GM13976 (cell line): ENCODE measurements at regions not wholly inside any gene's neighbourhood (a gene's known extent, or its start where the extent isn't known, plus 50 kb on each side); places are given as distances from the start of the nearest gene placed in this dataset.

ENCODE experiments used
- DNase-seq: peaks from one replicate; pipeline ENCODE4 v3.0.0; 2012; ENCODE audit warnings: low spot score
- in situ Hi-C: fragments of 300-500 bp; cut with MboI; formaldehyde crosslinking; loops from one replicate; pipeline ENCODE4 v1.12.0; 2022; ENCODE audit warnings: low sequenced_read_pairs, mixed read lengths, inconsistent platforms; ENCODE audit not compliant: unreplicated experiment
- TF ChIP-seq, protein P1 (sequence below): IDR thresholded peaks from 2 replicates; pipeline ENCODE4 v1.5.1; 2012; ENCODE audit warnings: borderline replicate concordance, mild to moderate bottlenecking; ENCODE audit not compliant: insufficient read depth; ENCODE audit errors: extremely low read depth, missing control alignments, control extremely low read depth

DNA sequence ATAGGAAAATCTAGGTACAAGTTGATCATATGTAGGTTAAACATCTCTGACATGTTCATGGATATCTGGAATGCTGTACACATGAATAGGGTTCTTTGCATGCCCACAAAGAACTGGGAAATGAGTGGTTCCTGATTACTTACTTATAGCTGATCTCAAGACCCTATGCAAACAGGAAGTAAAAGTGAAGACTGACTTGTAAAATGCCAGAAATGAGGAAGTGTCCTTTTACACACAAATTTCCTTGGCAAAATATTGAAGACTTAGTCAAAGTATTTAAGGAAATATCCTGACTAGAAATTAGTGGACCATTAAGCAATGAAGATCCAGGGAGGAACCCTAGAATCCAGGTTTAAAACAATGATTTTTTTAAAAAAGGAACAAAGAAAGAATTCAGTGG, 203.7 kb upstream of the DLGAP1 start:
- in situ Hi-C loops = no loop called here
- TF ChIP-seq, protein P1, sequence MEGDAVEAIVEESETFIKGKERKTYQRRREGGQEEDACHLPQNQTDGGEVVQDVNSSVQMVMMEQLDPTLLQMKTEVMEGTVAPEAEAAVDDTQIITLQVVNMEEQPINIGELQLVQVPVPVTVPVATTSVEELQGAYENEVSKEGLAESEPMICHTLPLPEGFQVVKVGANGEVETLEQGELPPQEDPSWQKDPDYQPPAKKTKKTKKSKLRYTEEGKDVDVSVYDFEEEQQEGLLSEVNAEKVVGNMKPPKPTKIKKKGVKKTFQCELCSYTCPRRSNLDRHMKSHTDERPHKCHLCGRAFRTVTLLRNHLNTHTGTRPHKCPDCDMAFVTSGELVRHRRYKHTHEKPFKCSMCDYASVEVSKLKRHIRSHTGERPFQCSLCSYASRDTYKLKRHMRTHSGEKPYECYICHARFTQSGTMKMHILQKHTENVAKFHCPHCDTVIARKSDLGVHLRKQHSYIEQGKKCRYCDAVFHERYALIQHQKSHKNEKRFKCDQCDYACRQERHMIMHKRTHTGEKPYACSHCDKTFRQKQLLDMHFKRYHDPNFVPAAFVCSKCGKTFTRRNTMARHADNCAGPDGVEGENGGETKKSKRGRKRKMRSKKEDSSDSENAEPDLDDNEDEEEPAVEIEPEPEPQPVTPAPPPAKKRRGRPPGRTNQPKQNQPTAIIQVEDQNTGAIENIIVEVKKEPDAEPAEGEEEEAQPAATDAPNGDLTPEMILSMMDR = no peak
- no peak for DNase-seq

DNA sequence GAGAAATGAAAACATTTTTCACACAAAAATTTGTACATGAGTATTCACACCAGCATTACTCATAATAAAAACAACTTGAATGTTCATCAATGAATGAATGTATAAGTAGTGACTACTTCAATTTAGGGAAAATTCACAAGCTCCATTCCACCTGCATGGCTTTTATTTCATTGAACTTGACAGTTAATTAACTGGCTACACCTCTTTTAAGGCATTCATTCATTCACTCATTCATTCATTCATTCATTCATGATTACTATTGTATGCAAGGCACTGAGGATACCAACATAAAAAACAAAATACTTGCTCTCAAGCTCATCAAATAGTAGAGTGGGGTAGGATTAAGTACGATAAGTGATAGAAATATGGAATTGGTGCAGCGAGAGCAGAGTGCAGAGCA, 198.3 kb upstream of the DLGAP1 start:
- in situ Hi-C loops = no loop called here
- DNase-seq = no peak
- TF ChIP-seq, protein P1 = no peak

DNA sequence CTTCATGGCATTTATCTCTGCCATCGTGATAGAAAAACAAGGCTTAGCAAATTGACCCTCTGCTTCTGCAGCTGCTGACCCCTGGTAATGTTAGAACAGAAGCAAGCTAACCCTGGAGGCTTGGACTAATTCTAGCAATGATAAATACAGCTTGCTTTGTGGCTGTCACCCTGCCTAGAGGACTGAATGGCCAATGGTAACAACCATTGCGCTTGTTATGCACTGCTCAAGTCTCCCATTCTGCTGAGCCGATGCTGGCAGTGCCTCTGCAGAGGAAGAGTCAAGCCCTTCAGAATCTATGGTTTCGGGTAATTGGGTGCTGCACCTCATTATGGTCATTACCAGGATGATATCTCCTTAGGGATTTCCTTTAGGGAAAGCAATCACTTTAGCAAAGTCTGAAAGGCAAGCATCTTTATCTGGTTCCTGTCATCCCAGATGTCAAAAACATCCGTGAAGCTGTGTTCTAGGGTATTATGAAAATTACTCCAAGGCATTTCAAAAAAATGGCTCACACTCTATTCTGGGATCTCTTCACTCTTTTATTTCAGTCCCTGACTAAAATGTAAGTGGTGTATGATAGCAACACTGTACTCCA, 186.8 kb upstream of the DLGAP1 start:
- TF ChIP-seq, protein P1 = no peak
- in situ Hi-C loops = no loop called here
- no peak for DNase-seq

GRCh38 chr18:4640349-4641012, 185.4 kb upstream of the DLGAP1 start:
- TF ChIP-seq, protein P1 = no peak
- no peak for DNase-seq

DNA sequence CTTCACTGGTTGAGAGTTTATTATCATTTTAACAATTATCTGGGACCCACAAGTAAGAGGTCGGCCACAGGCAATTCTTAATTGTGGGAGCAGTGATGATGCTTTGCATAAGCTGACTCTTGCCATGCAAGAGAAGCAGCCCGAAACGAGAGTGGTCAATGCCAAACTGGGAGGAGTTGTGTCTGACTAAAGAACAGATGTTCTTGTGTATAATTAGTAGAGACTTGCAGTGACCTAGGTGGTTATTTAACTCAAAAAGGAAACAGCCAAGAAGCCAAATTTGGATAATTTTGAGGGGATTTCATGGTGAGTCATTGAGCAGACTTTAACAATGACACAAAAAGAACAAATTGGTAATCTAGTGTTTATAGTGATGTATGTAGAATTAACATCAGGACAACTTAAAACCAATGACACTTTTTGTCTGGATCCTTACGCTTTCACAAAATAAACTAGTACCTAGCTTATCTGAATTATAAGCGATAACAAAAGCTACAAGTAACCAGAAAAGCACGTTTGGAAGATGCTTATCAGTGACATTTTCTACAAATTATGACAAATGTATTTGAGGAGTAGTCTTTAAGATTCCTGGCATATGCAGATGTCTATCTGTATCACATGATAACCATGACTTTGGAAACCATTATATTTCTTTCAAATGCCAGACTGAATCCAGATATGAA, 184.7 kb upstream of the DLGAP1 start:
- TF ChIP-seq, protein P1 = no peak
- in situ Hi-C loops = no loop called here
- peak; percentile 8 for DNase-seq

More at GRCh38 chr18:4640349-4641012, 185.4 kb upstream of the DLGAP1 start:
- in situ Hi-C loops = no loop called here

GRCh38 chr18:4638680-4639079, 183.6 kb upstream of the DLGAP1 start:
- no peak for DNase-seq
- in situ Hi-C loops = no loop called here
- TF ChIP-seq, protein P1 = no peak
